Breast epithelium (tissue), 3 donors: ENCODE measurements at regions not wholly inside any gene's neighbourhood (a gene's known extent, or its start where the extent isn't known, plus 50 kb on each side); places are given as distances from the start of the nearest gene placed in this dataset.

Source experiments
- POLR2A ChIP-seq: fragments of 450-650 bp; IDR thresholded peaks from one replicate; pipeline ENCODE4 v1.6.1; 2016; ENCODE audit warnings: antibody characterized with exemption, mild to moderate bottlenecking, moderate library complexity
- TF ChIP-seq, protein P1 (sequence below), 3 donors: fragments of 450-650 bp; IDR thresholded peaks; one replicate each; pipeline ENCODE4 v1.5.1; 2016 to 2017; ENCODE audit warnings: antibody characterized with exemption in 3 of 3, mild to moderate bottlenecking in 3 of 3, moderate library complexity in 3 of 3

DNA sequence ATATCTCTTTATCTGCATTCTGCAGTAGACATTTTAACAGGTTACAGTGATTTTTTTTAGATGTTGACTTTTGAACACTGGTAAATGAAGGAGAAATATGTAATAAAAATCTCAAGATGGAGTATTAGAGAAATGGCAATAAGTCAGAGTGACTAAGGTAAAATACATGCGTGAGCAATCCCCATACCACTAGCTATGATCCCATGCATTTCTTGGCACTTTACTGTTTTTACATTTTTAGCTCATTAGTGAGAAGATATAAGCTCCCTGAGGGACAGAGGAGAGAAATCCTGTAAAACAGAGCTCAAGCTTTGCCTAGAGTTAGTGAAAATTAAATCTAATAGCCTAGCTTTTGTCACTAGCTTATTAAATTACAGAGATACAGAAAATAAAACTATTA lies 181.9 kb upstream of the TRPM3 start:
- TF ChIP-seq, protein P1, sequence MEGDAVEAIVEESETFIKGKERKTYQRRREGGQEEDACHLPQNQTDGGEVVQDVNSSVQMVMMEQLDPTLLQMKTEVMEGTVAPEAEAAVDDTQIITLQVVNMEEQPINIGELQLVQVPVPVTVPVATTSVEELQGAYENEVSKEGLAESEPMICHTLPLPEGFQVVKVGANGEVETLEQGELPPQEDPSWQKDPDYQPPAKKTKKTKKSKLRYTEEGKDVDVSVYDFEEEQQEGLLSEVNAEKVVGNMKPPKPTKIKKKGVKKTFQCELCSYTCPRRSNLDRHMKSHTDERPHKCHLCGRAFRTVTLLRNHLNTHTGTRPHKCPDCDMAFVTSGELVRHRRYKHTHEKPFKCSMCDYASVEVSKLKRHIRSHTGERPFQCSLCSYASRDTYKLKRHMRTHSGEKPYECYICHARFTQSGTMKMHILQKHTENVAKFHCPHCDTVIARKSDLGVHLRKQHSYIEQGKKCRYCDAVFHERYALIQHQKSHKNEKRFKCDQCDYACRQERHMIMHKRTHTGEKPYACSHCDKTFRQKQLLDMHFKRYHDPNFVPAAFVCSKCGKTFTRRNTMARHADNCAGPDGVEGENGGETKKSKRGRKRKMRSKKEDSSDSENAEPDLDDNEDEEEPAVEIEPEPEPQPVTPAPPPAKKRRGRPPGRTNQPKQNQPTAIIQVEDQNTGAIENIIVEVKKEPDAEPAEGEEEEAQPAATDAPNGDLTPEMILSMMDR (IDR thresholded peaks at IDR 0.05) = no peak
- no peak for TF ChIP-seq POLR2A
